GM12872 (cell line): ENCODE measurements at regions not wholly inside any gene's neighbourhood (a gene's known extent, or its start where the extent isn't known, plus 50 kb on each side); places are given as distances from the start of the nearest gene placed in this dataset.

Experiments
- TF ChIP-seq, protein P1 (sequence below): IDR thresholded peaks from 3 replicates; pipeline ENCODE4 v1.5.1; 2011; ENCODE audit warnings: low read depth, mild to moderate bottlenecking, low read length, moderate library complexity; ENCODE audit not compliant: insufficient read depth

DNA sequence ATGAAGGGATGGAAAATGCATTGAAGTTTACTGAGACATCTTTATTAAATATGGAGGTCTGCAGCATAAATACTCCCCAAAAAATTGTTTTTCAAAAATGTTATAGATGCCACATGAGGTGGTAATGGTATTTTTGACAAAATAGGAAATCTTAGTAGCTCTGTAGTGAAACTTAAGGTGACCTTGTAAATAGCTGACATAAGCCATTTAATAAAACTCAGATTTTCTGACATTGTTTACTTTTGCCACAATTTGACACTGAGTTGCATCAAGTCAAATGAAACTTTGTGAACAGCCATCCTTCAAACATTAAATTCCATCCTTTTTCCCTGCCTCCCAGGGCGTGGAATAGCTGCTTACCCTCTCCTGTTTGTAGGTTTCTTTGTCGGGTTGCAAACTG, 953.1 kb downstream of the PCDH17 start:
- TF ChIP-seq, protein P1, sequence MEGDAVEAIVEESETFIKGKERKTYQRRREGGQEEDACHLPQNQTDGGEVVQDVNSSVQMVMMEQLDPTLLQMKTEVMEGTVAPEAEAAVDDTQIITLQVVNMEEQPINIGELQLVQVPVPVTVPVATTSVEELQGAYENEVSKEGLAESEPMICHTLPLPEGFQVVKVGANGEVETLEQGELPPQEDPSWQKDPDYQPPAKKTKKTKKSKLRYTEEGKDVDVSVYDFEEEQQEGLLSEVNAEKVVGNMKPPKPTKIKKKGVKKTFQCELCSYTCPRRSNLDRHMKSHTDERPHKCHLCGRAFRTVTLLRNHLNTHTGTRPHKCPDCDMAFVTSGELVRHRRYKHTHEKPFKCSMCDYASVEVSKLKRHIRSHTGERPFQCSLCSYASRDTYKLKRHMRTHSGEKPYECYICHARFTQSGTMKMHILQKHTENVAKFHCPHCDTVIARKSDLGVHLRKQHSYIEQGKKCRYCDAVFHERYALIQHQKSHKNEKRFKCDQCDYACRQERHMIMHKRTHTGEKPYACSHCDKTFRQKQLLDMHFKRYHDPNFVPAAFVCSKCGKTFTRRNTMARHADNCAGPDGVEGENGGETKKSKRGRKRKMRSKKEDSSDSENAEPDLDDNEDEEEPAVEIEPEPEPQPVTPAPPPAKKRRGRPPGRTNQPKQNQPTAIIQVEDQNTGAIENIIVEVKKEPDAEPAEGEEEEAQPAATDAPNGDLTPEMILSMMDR = no peak

DNA sequence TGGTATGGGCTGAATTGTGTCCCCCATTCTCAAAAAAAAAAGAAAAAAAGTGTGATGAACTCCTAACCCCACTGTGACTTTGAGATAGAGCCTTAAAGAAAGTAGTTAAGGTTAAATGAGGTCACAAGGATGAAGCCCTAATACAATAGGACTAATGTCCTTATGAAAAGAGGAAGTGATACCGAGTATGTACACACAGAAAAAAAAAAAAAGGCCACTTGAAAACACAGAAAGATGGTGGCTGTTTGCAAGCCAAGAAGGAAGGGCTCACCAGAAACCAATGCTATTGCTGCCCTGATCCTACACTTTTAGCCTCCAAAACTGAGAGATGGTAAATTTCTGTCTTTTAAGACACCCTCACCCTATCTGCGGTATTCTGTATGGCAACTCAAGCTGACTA, 955.6 kb downstream of the PCDH17 start:
- TF ChIP-seq, protein P1 = no peak

DNA sequence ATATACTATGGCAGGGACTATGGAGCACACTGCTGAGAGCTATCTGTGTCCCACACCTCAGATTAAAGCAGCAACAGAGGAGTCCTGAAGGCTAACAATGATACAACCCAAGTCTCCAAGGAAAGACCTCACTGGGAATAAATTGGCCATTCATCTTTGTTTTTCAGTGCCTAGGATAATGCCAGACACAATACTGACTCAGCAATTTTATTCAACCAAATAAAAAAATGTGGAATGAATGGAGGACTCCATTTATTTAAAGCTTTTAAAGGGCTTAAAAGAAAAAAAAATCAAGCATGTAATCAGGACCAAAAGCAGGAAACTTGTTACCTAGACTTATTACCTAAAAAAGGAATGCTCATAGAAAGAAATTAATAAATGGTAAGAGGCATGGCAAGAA, 960.5 kb downstream of the PCDH17 start:
- TF ChIP-seq, protein P1 = no peak

DNA sequence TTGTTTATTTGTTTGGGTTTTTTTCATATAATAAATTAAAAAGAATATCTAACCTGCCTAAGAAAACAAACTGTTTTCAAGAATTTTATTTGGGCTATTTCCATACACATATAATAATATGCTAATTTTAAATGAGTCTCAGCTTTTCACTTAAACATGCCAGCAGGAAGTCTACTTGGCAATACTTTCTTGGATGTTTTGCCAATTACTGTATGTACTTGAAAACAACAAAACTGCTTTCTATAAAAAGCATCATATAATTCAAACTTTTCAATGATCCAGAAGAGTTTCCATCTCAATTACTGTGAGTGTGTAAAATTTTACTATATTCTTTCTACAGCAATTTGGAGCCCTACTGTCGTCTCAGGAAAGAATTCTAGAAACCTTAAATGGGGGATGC, 961.2 kb downstream of the PCDH17 start:
- TF ChIP-seq, protein P1 = no peak

DNA sequence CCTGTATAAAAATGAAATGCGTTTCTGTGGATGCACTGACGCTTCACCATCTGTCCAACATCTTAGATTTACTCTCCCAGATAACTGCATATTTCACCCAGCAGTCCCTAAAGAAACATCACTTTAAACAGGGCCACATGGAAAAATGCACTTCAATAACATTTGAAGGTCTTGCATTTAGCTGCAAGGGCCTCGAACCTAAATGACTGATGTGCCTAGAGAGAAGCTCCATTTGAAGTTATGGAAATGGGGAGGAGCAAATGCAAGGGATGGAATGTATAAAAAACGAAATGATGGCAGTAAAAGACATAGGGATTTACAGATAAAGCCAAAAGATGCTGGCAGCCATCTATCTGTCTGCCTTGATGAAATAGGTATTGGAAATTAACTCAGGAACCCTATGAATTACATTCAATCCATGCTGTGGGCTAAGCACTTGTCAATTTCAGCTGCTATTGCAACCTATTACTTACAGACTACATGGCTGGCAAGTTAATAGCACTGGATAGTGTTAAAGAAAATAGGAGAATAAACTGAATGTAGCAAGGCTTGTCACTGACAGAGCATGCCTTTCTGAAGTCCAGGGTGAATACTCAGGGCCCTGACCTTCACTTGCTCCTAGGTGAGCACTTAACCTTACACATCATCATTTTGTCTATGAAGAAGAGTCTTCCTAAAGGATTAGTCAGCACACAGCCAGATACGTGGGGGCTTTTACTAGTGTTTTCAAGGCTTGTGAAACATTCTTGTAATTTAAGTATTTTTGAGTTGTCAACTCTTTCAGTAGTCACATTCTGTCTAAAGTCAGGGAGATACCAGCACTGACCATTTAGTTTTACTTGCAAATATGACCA, 963.4 kb downstream of the PCDH17 start:
- TF ChIP-seq, protein P1 = no peak

DNA sequence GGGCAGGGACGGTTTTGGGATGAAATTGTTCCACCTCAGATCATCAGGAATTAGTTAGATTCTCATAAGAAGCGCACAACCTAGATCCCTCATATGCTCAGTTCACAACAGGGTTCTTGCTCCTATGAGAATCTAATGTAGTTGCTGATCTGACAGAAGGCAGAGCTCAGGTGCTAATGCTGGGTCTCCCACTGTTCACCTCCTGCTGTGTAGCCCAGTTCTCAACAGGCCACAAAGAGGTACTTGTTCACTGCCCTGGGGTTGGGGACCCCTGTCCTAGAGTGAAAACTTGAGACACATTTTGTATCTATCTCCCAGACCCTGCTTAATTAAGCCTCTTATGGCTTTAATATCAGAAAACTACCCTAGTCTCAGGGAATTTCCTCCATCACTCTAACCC, 966.0 kb downstream of the PCDH17 start:
- TF ChIP-seq, protein P1 = no peak

DNA sequence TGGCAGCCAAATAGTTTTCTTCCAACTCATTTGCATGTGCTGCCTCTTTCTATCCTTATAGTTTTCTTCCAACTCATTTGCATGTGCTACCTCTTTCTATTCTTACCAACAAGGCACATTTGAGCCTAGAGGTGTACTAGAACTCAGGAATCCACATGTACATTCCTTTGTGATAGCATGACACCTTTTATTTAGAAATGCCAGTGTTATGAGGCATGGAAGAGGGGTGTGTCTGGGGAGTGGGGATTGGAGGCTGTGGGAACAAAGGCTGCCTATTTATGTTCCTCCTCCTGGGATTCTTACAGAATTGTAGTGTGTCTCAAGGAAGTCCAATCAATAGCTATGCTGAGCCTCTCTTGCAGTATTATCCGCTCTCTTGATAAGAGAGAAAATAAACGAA, 966.7 kb downstream of the PCDH17 start:
- TF ChIP-seq, protein P1 = no peak
